EH (cell line): ENCODE measurements at regions not wholly inside any gene's neighbourhood (a gene's known extent, or its start where the extent isn't known, plus 50 kb on each side); places are given as distances from the start of the nearest gene placed in this dataset.

Source experiments
- DNase-seq: peaks from one replicate; pipeline ENCODE4 v3.0.0-alpha.2; 2015; ENCODE audit warnings: low read depth

DNA sequence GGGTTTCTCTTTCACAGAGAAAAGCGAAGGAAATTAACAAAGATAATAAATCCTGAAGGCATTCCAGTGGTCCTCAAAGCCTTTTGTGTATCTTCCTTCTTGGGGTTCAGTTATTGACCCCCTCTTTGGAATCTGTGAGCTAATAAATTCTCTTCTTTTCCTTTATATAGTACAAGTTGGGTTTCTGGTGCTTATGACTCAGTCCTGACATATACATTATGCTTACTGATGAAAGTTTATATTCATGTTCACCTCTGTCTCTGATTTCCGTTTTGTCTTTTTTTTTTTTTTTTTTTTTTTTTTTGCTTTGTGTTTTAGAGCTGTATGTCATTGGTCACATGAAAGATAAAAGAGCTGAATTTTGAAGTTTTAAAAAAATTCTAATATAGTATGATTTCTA, 230.7 kb upstream of the RBMS3 start:
- DNase-seq, result no peak

GRCh38 chr3:29057326-29057725, 223.5 kb upstream of the RBMS3 start:
- DNase-seq, result peak; percentile 89

GRCh38 chr3:29064085-29064484, 216.8 kb upstream of the RBMS3 start:
- peak; percentile 82 for DNase-seq

- peak; percentile 98 for DNase-seq
Measured at GRCh38 chr3:29065211-29065785, 215.6 kb upstream of the RBMS3 start.

DNA sequence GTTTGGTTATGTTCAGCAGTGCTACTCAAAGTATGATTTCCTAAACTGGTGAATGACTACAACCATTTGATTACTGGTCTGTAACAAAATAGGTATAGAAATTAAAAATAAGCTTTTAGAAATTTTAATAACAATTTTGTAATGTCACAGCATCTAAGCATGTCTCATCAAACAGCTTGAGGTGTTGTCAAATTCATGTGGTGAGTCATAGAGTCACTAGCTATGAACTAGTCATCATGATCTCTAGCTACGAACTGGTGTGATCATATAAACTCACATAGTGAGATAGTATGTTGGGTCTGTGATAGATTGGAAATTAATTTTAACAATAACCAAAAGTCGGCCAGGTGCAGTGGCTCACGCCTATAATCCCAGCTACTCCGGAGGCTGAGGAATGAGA, 213.9 kb upstream of the RBMS3 start:
- peak; percentile 24 for DNase-seq

GRCh38 chr3:29070959-29071634, 209.8 kb upstream of the RBMS3 start:
- peak; percentile 1 for DNase-seq

DNA sequence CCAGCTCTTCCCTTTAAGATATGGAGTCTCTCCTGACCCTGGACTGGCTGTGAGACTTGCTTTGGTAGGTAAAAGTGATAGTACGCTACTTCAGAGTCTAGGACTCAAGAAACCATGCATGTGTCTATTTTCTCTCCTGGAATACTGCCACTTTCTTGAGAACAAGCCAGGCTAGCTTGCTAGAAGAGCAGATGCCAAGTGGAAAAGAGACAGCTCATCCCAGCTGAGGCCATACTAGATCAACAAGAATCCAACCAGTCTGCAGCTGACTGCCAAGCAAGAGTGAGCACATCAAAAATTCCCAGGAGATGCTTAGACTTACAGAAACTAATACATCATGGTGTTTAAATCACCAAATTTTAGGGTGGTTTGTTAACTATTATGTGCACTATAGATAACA, 208.3 kb upstream of the RBMS3 start:
- peak; percentile 32 for DNase-seq

DNA sequence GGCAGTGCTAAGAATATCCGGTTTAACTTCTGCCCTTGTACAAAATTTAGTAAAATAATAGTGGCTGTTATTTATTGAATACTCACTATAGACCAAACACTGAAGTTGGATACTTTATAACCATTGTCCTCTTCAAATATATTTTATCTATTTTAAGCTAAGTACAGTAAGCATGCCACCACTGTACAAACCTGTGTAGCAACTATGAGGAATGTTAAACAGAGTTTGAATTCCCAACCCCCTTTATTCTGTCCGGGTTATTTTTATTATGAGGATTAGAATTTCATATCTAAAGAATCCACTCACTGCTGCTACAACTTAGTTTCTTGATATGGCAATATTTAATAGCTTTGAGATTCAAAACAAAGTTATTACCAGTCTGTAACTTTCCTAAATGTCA, 203.5 kb upstream of the RBMS3 start:
- no peak for DNase-seq

DNA sequence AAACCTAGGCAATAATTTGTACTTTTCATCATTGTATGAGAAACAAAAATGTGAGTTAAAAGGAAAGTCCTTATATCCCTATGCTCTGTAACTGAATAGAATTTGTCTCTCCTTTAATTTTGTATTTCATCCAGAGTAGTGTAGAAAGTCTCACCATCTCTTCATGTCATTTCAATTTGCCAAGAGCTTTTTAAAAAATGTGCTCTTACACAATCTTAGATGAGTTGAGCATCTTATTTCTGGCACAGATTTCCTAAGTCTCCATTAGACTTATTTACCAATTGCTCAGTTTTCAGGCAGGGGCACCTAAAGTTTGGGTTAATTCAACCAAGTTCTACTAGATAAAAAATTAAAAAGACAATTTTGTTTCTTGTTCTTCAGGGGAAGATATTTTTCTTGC, 201.5 kb upstream of the RBMS3 start:
- DNase-seq, result no peak

DNA sequence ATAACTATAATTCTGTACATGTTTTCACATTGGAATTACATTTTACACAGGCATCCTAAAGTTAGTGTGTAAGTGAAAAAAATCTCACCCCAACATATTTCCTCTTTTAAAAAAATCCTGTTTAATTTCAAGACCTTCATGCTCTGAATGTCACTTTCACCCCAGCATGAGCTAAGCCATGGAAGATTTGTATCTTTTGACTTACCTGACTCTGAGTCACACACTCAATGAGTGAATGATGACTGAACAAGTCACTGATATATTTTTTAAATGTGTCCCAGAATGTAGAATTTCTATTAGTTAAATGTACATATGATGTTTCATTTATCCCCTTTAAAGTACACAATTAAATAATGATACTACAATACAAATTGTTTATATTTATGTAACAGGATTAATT, 199.9 kb upstream of the RBMS3 start:
- no peak for DNase-seq

- DNase-seq, result no peak
Measured at GRCh38 chr3:29083081-29083480, 197.8 kb upstream of the RBMS3 start.

DNA sequence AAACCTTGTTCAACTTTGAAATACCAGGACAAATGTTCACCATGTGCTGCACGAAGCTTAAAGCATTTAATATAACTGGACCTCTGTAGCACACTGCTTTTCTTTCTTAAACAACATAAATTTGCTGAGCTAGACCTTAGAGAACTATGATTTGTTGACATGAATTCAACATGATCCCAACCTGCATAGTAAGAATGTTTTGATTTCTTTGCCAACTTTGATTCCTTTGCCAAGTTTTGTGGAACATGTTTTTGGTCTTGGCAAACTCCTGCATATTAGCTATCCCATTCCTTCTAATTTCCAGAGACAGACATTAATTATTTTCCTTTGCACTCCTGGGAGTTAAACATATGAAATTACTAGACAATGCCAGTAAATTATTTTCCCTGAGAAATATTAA, 197.2 kb upstream of the RBMS3 start:
- DNase-seq, result no peak

DNA sequence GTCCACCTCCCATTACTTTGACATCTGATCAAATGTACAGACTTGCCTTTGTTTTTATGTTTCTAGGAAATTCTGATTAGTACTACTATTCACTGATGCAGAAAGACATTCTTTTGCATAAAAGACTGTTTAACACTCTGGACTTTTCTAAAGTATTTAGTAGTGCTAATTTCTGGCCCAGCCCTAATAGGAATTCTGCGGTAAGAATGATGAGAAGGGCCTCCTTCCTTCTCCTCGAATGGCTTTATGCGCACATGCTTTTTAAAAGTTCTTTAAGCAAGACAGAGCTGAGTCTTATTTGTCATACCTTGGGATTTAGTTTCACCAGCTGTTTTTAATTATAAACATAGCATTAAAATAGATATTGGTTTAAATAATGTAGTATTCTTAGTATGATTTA, 192.3 kb upstream of the RBMS3 start:
- DNase-seq, result no peak

DNA sequence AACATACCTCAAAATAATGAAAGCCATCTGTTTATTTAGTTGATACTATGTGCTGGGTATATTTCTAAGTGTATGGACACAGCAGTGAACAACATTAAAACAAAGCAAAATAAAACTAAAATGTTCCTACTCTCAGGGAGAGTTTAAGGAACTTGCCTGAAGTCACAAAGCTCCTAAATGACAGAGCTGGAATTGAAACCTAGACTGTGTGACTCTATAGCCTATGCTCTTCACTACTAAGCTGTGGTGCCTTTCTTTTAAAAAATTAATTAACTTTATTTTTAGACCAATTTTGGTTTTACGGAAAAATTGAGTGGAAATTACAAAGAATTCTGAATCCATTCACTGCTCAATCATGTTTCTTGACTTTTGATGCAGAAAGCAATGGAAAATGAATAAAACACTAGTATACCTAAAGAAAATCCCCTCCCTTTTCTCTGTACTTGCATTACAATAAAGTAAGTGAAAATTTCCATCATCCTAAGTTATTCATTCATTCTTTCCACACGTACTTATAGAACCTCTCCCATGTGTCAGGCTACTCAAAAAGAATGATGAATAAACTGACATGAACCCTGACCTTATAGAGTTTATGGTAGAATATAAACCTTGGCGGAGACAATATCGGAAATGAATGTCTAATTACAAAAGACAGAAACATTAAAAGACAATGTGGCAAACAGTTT, 189.8 kb upstream of the RBMS3 start:
- DNase-seq, result no peak

- no peak for DNase-seq
Measured at GRCh38 chr3:29091599-29092189, 189.2 kb upstream of the RBMS3 start.

- no peak for DNase-seq
Measured at GRCh38 chr3:29092348-29092747, 188.5 kb upstream of the RBMS3 start.

DNA sequence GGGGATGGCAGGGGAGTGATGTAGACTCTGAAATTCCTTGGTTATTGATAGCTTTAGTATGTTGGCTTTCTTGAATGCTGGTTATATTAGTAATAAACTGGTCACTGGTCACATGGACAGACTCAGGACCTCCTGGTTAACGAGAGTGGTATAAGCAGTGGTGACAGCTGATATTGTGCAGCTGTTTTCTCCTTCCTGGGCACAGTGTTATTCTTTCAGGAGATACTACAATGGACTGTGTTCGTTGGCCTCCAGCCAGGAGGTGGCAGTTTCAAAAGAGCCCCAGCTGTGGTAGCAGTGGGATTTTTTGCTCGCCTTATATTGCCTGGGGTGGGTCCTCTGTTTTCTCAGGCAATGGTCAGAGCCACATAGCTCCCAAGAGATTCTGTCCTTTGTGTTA, 181.6 kb upstream of the RBMS3 start:
- no peak for DNase-seq

- DNase-seq, result no peak
Measured at GRCh38 chr3:29099775-29100174, 181.1 kb upstream of the RBMS3 start.

- peak; percentile 2 for DNase-seq
Measured at GRCh38 chr3:29100292-29100691, 180.6 kb upstream of the RBMS3 start.

DNA sequence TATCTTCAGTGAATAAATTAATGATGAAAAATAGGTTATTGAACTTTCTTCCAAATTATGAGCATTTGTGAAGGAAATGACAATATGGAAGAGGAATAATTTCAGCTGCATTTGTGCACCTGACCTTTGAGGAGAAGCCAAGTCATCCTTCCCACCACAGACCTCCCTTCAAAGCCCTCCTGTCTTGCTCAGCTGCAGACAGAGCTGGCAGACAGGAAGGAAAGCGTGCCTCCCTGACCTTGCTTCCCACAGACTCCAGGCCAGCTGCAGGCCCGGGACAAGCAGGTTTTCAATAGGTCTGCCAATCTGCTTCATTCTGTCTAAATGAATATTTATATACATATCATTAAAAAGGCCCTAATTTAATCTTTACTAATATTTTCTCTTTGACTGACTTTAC, 152.9 kb upstream of the RBMS3 start:
- DNase-seq, result no peak

- DNase-seq, result no peak
Measured at GRCh38 chr3:29137601-29138000, 143.3 kb upstream of the RBMS3 start.

DNA sequence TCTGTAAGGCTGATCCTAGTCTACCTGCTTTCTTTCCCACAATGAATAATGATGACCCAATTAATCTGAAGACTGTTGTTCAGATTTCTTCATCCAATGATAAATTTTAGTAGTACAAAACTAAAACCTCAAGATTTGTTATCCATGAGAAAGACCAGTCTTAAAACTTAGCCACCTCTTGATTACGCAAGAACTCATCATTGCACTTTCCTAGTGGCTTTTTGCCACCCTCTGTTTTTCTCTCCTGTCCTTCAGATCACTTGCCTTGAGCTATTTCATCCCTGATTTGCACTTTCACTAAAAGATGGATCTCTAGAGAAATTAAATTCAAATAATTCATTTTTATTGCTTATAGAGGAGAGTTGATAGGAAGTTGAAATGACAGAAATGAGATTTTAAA, 142.7 kb upstream of the RBMS3 start:
- no peak for DNase-seq

DNA sequence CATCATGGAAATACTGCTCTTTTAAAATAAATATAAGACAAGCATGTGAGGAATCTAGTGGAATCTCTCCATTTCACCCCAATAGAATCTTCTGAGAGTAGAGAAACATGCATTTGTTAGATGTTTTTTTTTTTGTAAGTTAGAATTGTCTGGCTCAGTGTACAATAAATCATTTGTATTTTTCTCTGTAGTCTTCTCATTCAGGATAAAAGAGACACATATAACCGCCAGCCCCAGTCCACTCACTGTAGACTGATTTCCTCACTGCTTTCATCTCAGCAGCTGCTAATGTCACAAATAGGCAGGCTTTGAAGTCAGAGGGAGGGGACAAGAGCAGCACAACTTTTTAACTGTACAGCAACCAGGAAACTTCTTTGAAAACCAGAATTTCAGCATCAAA, 140.2 kb upstream of the RBMS3 start:
- DNase-seq, result peak; percentile 34
